ENCODE measurements at regions not wholly inside any gene's neighbourhood (a gene's known extent, or its start where the extent isn't known, plus 50 kb on each side); places are given as distances from the start of the nearest gene placed in this dataset.
"Not testable (repeated sequence)": the region's sequence is repeated elsewhere in the genome, so short reads cannot be mapped to it uniquely, and the experiment has no call there.

- RAD21 ChIA-PET (ENCODE audit: low non-redundant PET in 1 of 2, low total read pairs in 2 of 2, uncharacterized antibody in 2 of 2, unreplicated experiment in 2 of 2): interaction anchor here (0.5 to 1.9 kb wide), 13 partner anchors 12 to 622 kb away, joined by 3 to 45 read pairs (median 6); no protein-coding TSS in a partner anchor
- no peak overlapping the region for H3K27ac ChIP-seq (ENCODE audit: low read depth, low read length)
- DNase-seq (ENCODE audit: low read depth, low spot score) (peak; percentile 69), ATAC-seq (peak; percentile 96)
- no peaks in the 10 kb centered on the region for H3K36me3 ChIP-seq (ENCODE audit: control insufficient read depth in 1 of 2, insufficient read depth in 2 of 2, low read length in 2 of 2)
- no peaks in the 10 kb centered on the region for H3K79me2 ChIP-seq (ENCODE audit: insufficient read depth, low read length)
- no peaks in the 10 kb centered on the region for H3K9me3 ChIP-seq (ENCODE audit: control insufficient read depth in 1 of 2, insufficient read depth in 1 of 2, low read depth in 1 of 2, low read length in 2 of 2)
- H3K4me2 ChIP-seq (ENCODE audit: low read length): peak overlapping the region; percentile 87
- no peaks in the 10 kb centered on the region for H4K20me1 ChIP-seq (ENCODE audit: insufficient read depth)
- H3K9ac ChIP-seq (ENCODE audit: low read length): peak overlapping the region; percentile 19; the same call in 1 of the 2 replicates
- peak; percentile 93 for TF ChIP-seq RAD21 (IDR thresholded peaks at IDR 0.05; ENCODE audit: low read depth)
- no peak for TF ChIP-seq SRF (IDR thresholded peaks at IDR 0.05; ENCODE audit: low read depth)
- no peak for TF ChIP-seq SIN3A (IDR thresholded peaks at IDR 0.05; ENCODE audit: low read depth)
- TF ChIP-seq SP1 (IDR thresholded peaks at IDR 0.05; ENCODE audit: low read depth): no peak
- no peak for TF ChIP-seq REST (IDR thresholded peaks at IDR 0.05; ENCODE audit: low read depth)
- TF ChIP-seq ATF3 (IDR thresholded peaks at IDR 0.05): no peak
- peak; percentile 80 to 91 (median 89) for TF ChIP-seq CTCF (IDR thresholded peaks at IDR 0.05 in 2 of 3, conservative IDR thresholded peaks at IDR 0.05 in 1 of 3; ENCODE audit: borderline replicate concordance in 1 of 3, insufficient read depth in 1 of 3, low read depth in 2 of 3, low read length in 2 of 3)
- no peak for TF ChIP-seq EGR1 (IDR thresholded peaks at IDR 0.05; ENCODE audit: low read depth)
- no peak for TF ChIP-seq YY1 (IDR thresholded peaks at IDR 0.05; ENCODE audit: extremely low read depth, insufficient replicate concordance, low read depth, low read length)
- no peak for TF ChIP-seq ZNF274 (IDR thresholded peaks at IDR 0.05; ENCODE audit: low read depth, low read length)
- CTCF ChIA-PET: interaction anchor here (0.5 to 5.0 kb wide), 54 partner anchors 8 to 1436 kb away, joined by 3 to 119 read pairs (median 4); partner anchors contain the start of genes CDX2, MTIF3 and RASL11A
- peak overlapping the region; percentile 40 to 55 for H3K4me3 ChIP-seq (replicated peaks in 1 of 2; ENCODE audit: low read depth in 1 of 2, low read length in 2 of 2)
- intact Hi-C loops (cut with micrococcal nuclease): loop anchor here (1.0 kb wide), 2 partner anchors 464 to 622 kb away; no protein-coding TSS in a partner anchor
- no peaks in the 10 kb centered on the region for H3K9me2 ChIP-seq (ENCODE audit: insufficient read depth)
- H3K27me3 ChIP-seq (ENCODE audit: insufficient read depth, low read length): no peaks in the 10 kb centered on the region
- peaks cover 6 to 11% of the 10 kb centered on the region in 2 experiments for H3K4me1 ChIP-seq (ENCODE audit: control insufficient read depth in 1 of 2, insufficient read depth in 2 of 2, low read length in 2 of 2)
- no TSS peak for BruUV-seq (replicated peaks)
- POLR2A ChIA-PET: interaction anchor here (0.8 to 0.9 kb wide), 4 partner anchors 17 to 606 kb away, joined by 3 to 5 read pairs (median 3); no protein-coding TSS in a partner anchor
- peak overlapping the region; percentile 83 for H2AFZ ChIP-seq (ENCODE audit: low read depth, low read length, poor library complexity, severe bottlenecking)
Observed at GRCh38 chr13:27362064-27362751, 62.2 kb upstream of the GTF3A start.

- H3K4me3 ChIP-seq (replicated peaks in 1 of 2; ENCODE audit: low read depth in 1 of 2, low read length in 2 of 2); ATAC-seq; H4K20me1 ChIP-seq (ENCODE audit: insufficient read depth); H3K36me3 ChIP-seq (ENCODE audit: control insufficient read depth in 1 of 2, insufficient read depth in 2 of 2, low read length in 2 of 2); BruUV-seq (replicated peaks); RAD21 ChIA-PET (ENCODE audit: low non-redundant PET in 1 of 2, low total read pairs in 2 of 2, uncharacterized antibody in 2 of 2, unreplicated experiment in 2 of 2); H3K9ac ChIP-seq (ENCODE audit: low read length); H2AFZ ChIP-seq (ENCODE audit: low read depth, low read length, poor library complexity, severe bottlenecking); H3K9me2 ChIP-seq (ENCODE audit: insufficient read depth); H3K4me2 ChIP-seq (ENCODE audit: low read length); DNase-seq (ENCODE audit: low read depth, low spot score); H3K27ac ChIP-seq (ENCODE audit: low read depth, low read length); POLR2A ChIA-PET; intact Hi-C loops (cut with micrococcal nuclease); H3K79me2 ChIP-seq (ENCODE audit: insufficient read depth, low read length); H3K27me3 ChIP-seq (ENCODE audit: insufficient read depth, low read length); H3K9me3 ChIP-seq (ENCODE audit: control insufficient read depth in 1 of 2, insufficient read depth in 1 of 2, low read depth in 1 of 2, low read length in 2 of 2): not testable (repeated sequence)
- CTCF ChIA-PET: interaction anchor here (0.7 to 4.3 kb wide), 5 partner anchors 8 to 606 kb away, joined by 3 to 119 read pairs (median 39); partner anchors contain the start of gene CDX2
- H3K4me1 ChIP-seq (ENCODE audit: control insufficient read depth in 1 of 2, insufficient read depth in 2 of 2, low read length in 2 of 2): peaks cover 9 to 11% of the 10 kb centered on the region in 2 experiments
Observed at GRCh38 chr13:27363637-27364036, 60.8 kb upstream of the GTF3A start.

Measured in HCT116 (cell line).